GM23338 (cell line): ENCODE measurements at regions not wholly inside any gene's neighbourhood (a gene's known extent, or its start where the extent isn't known, plus 50 kb on each side); places are given as distances from the start of the nearest gene placed in this dataset.

Source experiments
- ATAC-seq: fragments of 200-7000 bp; cut with Tn5 transposase; 3 replicates; pipeline ENCODE4 v1.9.1; 2020
- DNase-seq: peaks from one replicate; pipeline ENCODE4 v3.0.0-alpha.2; 2015; ENCODE audit warnings: low spot score
- H2AFZ ChIP-seq: fragments of 200-600 bp; sonication (generic); 2 replicates; pipeline ENCODE4 v1.8.0; 2016; ENCODE audit warnings: antibody characterized with exemption, mild to moderate bottlenecking, moderate library complexity
- H3F3A ChIP-seq: fragments of 200-600 bp; sonication (generic); replicated peaks from 2 replicates; pipeline ENCODE4 v1.8.0; 2017; ENCODE audit warnings: antibody characterized with exemption, mixed run types, low read depth
- H3K27ac ChIP-seq: fragments of 200-600 bp; sonication (generic); 2 replicates; pipeline ENCODE4 v1.6.1; 2016; ENCODE audit warnings: low read depth
- H3K27me3 ChIP-seq: fragments of 200-600 bp; sonication (generic); 2 replicates; pipeline ENCODE4 v1.8.0; 2016; ENCODE audit warnings: mild to moderate bottlenecking, mixed run types, moderate library complexity; ENCODE audit not compliant: insufficient read depth
- H3K36me3 ChIP-seq: fragments of 200-600 bp; sonication (generic); 2 replicates; pipeline ENCODE4 v1.8.0; 2016; ENCODE audit warnings: mild to moderate bottlenecking; ENCODE audit not compliant: insufficient read depth
- H3K4me1 ChIP-seq: fragments of 200-600 bp; sonication (generic); 2 replicates; pipeline ENCODE4 v1.8.0; 2016; ENCODE audit warnings: mild to moderate bottlenecking, moderate library complexity; ENCODE audit not compliant: insufficient read depth
- H3K4me2 ChIP-seq: fragments of 200-600 bp; sonication (generic); 2 replicates; pipeline ENCODE4 v1.7.1; 2017; ENCODE audit warnings: mixed run types
- H3K4me3 ChIP-seq: fragments of 200-600 bp; sonication (generic); 2 replicates; pipeline ENCODE4 v1.6.1; 2016; ENCODE audit warnings: mixed run types
- H3K79me2 ChIP-seq: fragments of 200-600 bp; sonication (generic); replicated peaks from 2 replicates; pipeline ENCODE4 v1.8.0; 2017; ENCODE audit warnings: mild to moderate bottlenecking; ENCODE audit not compliant: insufficient read depth
- H3K9me2 ChIP-seq: fragments of 200-600 bp; sonication (generic); 2 replicates; pipeline ENCODE4 v1.8.0; 2017; ENCODE audit not compliant: insufficient read depth
- H4K20me1 ChIP-seq: fragments of 200-600 bp; sonication (generic); replicated peaks from 2 replicates; pipeline ENCODE4 v1.8.0; 2017; ENCODE audit warnings: mild to moderate bottlenecking; ENCODE audit not compliant: insufficient read depth
- H3K27ac Mint-ChIP-seq: 2 replicates; pipeline ENCODE4 v1.8.0; 2020; ENCODE audit warnings: inconsistent platforms, mild to moderate bottlenecking, moderate library complexity, mixed read lengths
- H3K27me3 Mint-ChIP-seq: 3 replicates; pipeline ENCODE4 v1.8.0; 2022; ENCODE audit warnings: low read depth, mild to moderate bottlenecking, moderate library complexity, mixed read lengths, inconsistent platforms; ENCODE audit not compliant: insufficient read depth, poor library complexity
- H3K36me3 Mint-ChIP-seq: 3 replicates; pipeline ENCODE4 v1.8.0; 2021; ENCODE audit warnings: low read depth, mild to moderate bottlenecking, inconsistent platforms, moderate library complexity, mixed read lengths
- H3K4me1 Mint-ChIP-seq: 3 replicates; pipeline ENCODE4 v1.8.0; 2020; ENCODE audit warnings: mild to moderate bottlenecking, inconsistent platforms, mixed read lengths
- H3K4me3 Mint-ChIP-seq: 3 replicates; pipeline ENCODE4 v1.8.0; 2021; ENCODE audit warnings: moderate library complexity, mild to moderate bottlenecking, inconsistent platforms, mixed read lengths
- H3K9me3 Mint-ChIP-seq: 3 replicates; pipeline ENCODE4 v1.8.0; 2020; ENCODE audit warnings: moderate library complexity, mild to moderate bottlenecking, inconsistent platforms, mixed read lengths
- CREB1 ChIP-seq: fragments of 250-450 bp; sonication (Bioruptor Pico); IDR thresholded peaks from 2 replicates; pipeline ENCODE4 v1.5.0; 2020; ENCODE audit warnings: low read depth, mild to moderate bottlenecking, moderate library complexity
- CTCF ChIP-seq, 2 experiments: fragments of 200-600 bp in 1 of 2; sonication (generic) in 1 of 2; conservative IDR thresholded peaks; 2 replicates each; pipeline versions ENCODE4 v1.5.1 to v1.6.1; 2016 to 2017; ENCODE audit warnings: antibody characterized with exemption in 2 of 2, low read depth in 2 of 2, mild to moderate bottlenecking in 2 of 2, moderate library complexity in 1 of 2
- EZH2 ChIP-seq: fragments of 200-600 bp; sonication (generic); IDR thresholded peaks from one replicate; pipeline ENCODE4 v1.8.0; 2017; ENCODE audit warnings: antibody characterized with exemption, mild to moderate bottlenecking, low read depth; ENCODE audit not compliant: unreplicated experiment
- EZH2phosphoT487 ChIP-seq: fragments of 200-600 bp; sonication (generic); IDR thresholded peaks from one replicate; pipeline ENCODE4 v1.8.1; 2018; ENCODE audit warnings: antibody characterized with exemption; ENCODE audit not compliant: unreplicated experiment
- JUNB ChIP-seq: IDR thresholded peaks from one replicate; pipeline ENCODE4 v1.6.1; 2016; ENCODE audit warnings: antibody characterized with exemption; ENCODE audit not compliant: unreplicated experiment
- NANOG ChIP-seq: IDR thresholded peaks from 2 replicates; pipeline ENCODE4 v1.6.1; 2016; ENCODE audit warnings: antibody characterized with exemption, borderline replicate concordance
- POLR2AphosphoS5 ChIP-seq: IDR thresholded peaks from 2 replicates; pipeline ENCODE4 v1.6.1; 2016; ENCODE audit warnings: antibody characterized with exemption, low read depth
- STAT1 ChIP-seq: IDR thresholded peaks from one replicate; pipeline ENCODE4 v1.6.1; 2016; ENCODE audit warnings: antibody characterized with exemption; ENCODE audit not compliant: unreplicated experiment
- ZNF114 ChIP-seq: fragments of 250-450 bp; sonication (Bioruptor Pico); IDR thresholded peaks from 2 replicates; pipeline ENCODE4 v1.5.0; 2020; ENCODE audit warnings: mild to moderate bottlenecking, moderate library complexity
- ZNF331 ChIP-seq: fragments of 250-450 bp; sonication (Bioruptor Pico); IDR thresholded peaks from 2 replicates; pipeline ENCODE4 v1.5.0; 2020; ENCODE audit warnings: low read depth, mild to moderate bottlenecking, moderate library complexity
- TF ChIP-seq, protein P1 (sequence below): IDR thresholded peaks from 2 replicates; pipeline ENCODE4 v1.6.1; 2016; ENCODE audit warnings: antibody characterized with exemption

DNA sequence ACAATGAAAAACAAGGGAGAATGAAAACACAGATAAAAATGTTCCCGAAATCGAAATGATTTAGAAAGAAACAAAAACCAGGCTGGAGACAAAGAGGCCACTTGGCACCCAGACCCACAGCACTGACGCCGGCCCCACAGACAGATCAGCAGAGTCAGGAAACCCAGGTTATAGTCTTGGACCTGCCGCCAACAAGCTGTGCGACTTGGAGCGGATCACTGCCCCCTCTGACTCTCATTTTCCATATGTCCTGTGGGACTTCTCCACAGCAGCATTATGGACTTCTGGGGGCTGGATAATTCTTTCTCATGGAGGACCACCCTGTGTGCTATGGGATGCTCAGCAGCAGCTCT is 72.4 kb downstream of the MATN1 start:
- no peaks in the 10 kb centered on the region for H4K20me1 ChIP-seq
- DNase-seq (no peak), ATAC-seq (no peak)
- Mint-ChIP-seq H3K9me3 (peaks cover 18% of the 10 kb centered on the region), H3K4me1 (peaks cover 8% of the 10 kb centered on the region), H3K27me3 (peaks cover 5% of the 10 kb centered on the region), H3K4me3 (no peak overlapping the region), H3K27ac (no peak overlapping the region), H3K36me3 (peaks cover 8% of the 10 kb centered on the region; the same call in 2 of the 3 replicates)
- H3K27me3 ChIP-seq = no peaks in the 10 kb centered on the region
- TF ChIP-seq ZNF114 (CRISPR knock-in tag) = no peak
- TF ChIP-seq EZH2phosphoT487 = no peak
- TF ChIP-seq ZNF331 = no peak
- no peak for TF ChIP-seq CREB1 (CRISPR knock-in tag)
- TF ChIP-seq CTCF (conservative IDR thresholded peaks at IDR 0.05; ENCODE audit: low read depth in 2 of 2) = no peak
- no peak for TF ChIP-seq NANOG
- no peak for TF ChIP-seq POLR2AphosphoS5
- no peak for TF ChIP-seq STAT1
- TF ChIP-seq EZH2 = no peak
- no peak for TF ChIP-seq JUNB
- TF ChIP-seq, protein P1, sequence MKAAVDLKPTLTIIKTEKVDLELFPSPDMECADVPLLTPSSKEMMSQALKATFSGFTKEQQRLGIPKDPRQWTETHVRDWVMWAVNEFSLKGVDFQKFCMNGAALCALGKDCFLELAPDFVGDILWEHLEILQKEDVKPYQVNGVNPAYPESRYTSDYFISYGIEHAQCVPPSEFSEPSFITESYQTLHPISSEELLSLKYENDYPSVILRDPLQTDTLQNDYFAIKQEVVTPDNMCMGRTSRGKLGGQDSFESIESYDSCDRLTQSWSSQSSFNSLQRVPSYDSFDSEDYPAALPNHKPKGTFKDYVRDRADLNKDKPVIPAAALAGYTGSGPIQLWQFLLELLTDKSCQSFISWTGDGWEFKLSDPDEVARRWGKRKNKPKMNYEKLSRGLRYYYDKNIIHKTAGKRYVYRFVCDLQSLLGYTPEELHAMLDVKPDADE = no peak
- H2AFZ ChIP-seq = no peak overlapping the region
- H3K4me3 ChIP-seq = no peak overlapping the region
- H3F3A ChIP-seq = no peaks in the 10 kb centered on the region
- H3K79me2 ChIP-seq = no peaks in the 10 kb centered on the region
- H3K36me3 ChIP-seq = no peaks in the 10 kb centered on the region
- no peaks in the 10 kb centered on the region for H3K4me1 ChIP-seq
- H3K9me2 ChIP-seq = no peaks in the 10 kb centered on the region
- H3K4me2 ChIP-seq = no peak overlapping the region
- no peak overlapping the region for H3K27ac ChIP-seq

DNA sequence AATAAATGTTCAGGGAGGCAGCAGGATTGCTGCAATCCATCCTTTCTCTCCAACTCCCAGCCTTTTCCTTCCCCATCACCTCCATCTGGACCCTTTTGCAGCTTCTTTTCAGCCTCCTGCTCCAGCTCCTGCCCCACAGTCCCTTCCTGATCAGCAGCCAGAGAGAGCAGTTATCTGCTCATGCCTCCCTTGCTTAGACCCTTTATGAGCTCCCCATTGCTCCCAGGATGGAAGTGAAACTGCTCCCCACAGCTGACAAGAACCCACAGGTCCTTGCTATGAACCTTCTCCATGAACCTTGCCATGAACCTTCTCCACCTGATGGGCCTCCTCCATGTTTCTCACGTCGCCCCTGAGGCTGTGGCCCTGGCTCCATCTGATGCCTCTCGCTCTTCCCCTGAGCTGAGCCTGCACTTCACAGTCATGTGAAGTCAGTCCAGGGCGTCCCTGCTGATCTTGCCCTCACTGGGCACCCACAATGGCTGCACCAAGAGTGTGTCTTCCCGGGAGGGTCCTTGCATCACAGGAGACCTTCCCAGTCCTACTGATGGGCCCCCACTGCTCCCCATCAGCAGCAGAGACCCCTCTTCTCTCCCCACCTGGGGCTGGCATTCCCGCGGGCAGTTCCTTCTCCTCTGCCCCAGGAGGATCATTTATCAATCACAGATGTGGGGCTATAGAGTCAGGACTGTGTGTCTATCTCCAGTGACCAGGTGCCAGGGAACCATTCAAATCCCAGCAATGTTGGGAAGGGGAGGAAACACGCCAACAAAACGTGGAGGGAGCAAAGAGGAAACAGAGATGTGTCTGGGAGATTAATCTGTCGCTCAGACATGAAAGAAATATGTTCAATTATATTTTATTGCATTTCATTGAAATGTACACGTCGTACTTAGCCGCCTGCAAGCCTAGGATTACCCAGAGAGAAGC is 73.1 kb downstream of the MATN1 start:
- no peak overlapping the region for H3K27ac ChIP-seq
- peaks cover 15% of the 10 kb centered on the region for H3K9me3 Mint-ChIP-seq
- H3K36me3 Mint-ChIP-seq = peaks cover 8% of the 10 kb centered on the region; the same call in 2 of the 3 replicates
- no peak overlapping the region for H2AFZ ChIP-seq
- no peaks in the 10 kb centered on the region for H3K9me2 ChIP-seq
- peaks cover 8% of the 10 kb centered on the region for H3K4me1 Mint-ChIP-seq
- H3K4me2 ChIP-seq = no peak overlapping the region
- H3K27me3 ChIP-seq = no peaks in the 10 kb centered on the region
- H3K79me2 ChIP-seq = no peaks in the 10 kb centered on the region
- ATAC-seq (no peak), DNase-seq (no peak)
- no peaks in the 10 kb centered on the region for H4K20me1 ChIP-seq
- no peaks in the 10 kb centered on the region for H3K4me1 ChIP-seq
- H3K4me3 Mint-ChIP-seq = no peak overlapping the region
- TF ChIP-seq, protein P1 = no peak
- TF ChIP-seq JUNB = no peak
- TF ChIP-seq ZNF331 = no peak
- H3F3A ChIP-seq = no peaks in the 10 kb centered on the region
- no peaks in the 10 kb centered on the region for H3K36me3 ChIP-seq
- no peak overlapping the region for H3K4me3 ChIP-seq
- H3K27me3 Mint-ChIP-seq = peaks cover 6% of the 10 kb centered on the region
- no peak overlapping the region for H3K27ac Mint-ChIP-seq
